NCI-H2107 (cell line): ENCODE measurements at regions not wholly inside any gene's neighbourhood (a gene's known extent, or its start where the extent isn't known, plus 50 kb on each side); places are given as distances from the start of the nearest gene placed in this dataset.
"Not testable (repeated sequence)": the region's sequence is repeated elsewhere in the genome, so short reads cannot be mapped to it uniquely, and the experiment has no call there.

Source experiments
- DNase-seq: peaks from one replicate; lab custom pipeline; 2025; lab: John Stamatoyannopoulos, UW

GRCh38 chr9:106432631-106433030 is 430.3 kb upstream of the ZNF462 start:
- no peak for DNase-seq

- DNase-seq: no peak
These were observed 424.0 kb upstream of the ZNF462 start for GRCh38 chr9:106438928-106439327.

GRCh38 chr9:106441283-106441682 is 421.7 kb upstream of the ZNF462 start:
- DNase-seq: no peak

- no peak for DNase-seq
These were observed 419.4 kb upstream of the ZNF462 start for GRCh38 chr9:106443520-106443919.

- DNase-seq: no peak
These were observed 417.9 kb upstream of the ZNF462 start for GRCh38 chr9:106445107-106445506.

GRCh38 chr9:106449336-106449927 is 413.5 kb upstream of the ZNF462 start:
- DNase-seq: no peak

GRCh38 chr9:106450549-106450948 is 412.4 kb upstream of the ZNF462 start:
- no peak for DNase-seq

- no peak for DNase-seq
These were observed 411.7 kb upstream of the ZNF462 start for GRCh38 chr9:106451223-106451622.

- DNase-seq: no peak
These were observed 406.4 kb upstream of the ZNF462 start for GRCh38 chr9:106456581-106456980.

- no peak for DNase-seq
These were observed 395.7 kb upstream of the ZNF462 start for GRCh38 chr9:106467113-106467864.

GRCh38 chr9:106467865-106468164 is 395.2 kb upstream of the ZNF462 start:
- DNase-seq: no peak

GRCh38 chr9:106468431-106468830 is 394.5 kb upstream of the ZNF462 start:
- DNase-seq: no peak

- DNase-seq: no peak
These were observed 384.7 kb upstream of the ZNF462 start for GRCh38 chr9:106478312-106478711.

GRCh38 chr9:106478727-106479126 is 384.2 kb upstream of the ZNF462 start:
- no peak for DNase-seq

- DNase-seq: no peak
These were observed 383.3 kb upstream of the ZNF462 start for GRCh38 chr9:106479679-106480078.

- no peak for DNase-seq
These were observed 381.9 kb upstream of the ZNF462 start for GRCh38 chr9:106481013-106481609.

- no peak for DNase-seq
These were observed 380.2 kb upstream of the ZNF462 start for GRCh38 chr9:106482733-106483132.

- no peak for DNase-seq
These were observed 376.3 kb upstream of the ZNF462 start for GRCh38 chr9:106486685-106487084.

GRCh38 chr9:106487266-106487665 is 375.7 kb upstream of the ZNF462 start:
- no peak for DNase-seq

- not testable (repeated sequence) for DNase-seq
These were observed 370.8 kb upstream of the ZNF462 start for GRCh38 chr9:106492126-106492525.

GRCh38 chr9:106500171-106500570 is 362.8 kb upstream of the ZNF462 start:
- no peak for DNase-seq

GRCh38 chr9:106501210-106501609 is 361.8 kb upstream of the ZNF462 start:
- not testable (repeated sequence) for DNase-seq

GRCh38 chr9:106502930-106503329 is 360.0 kb upstream of the ZNF462 start:
- DNase-seq: no peak

- no peak for DNase-seq
These were observed 359.2 kb upstream of the ZNF462 start for GRCh38 chr9:106503759-106504158.
